ENCODE measurements at regions not wholly inside any gene's neighbourhood (a gene's known extent, or its start where the extent isn't known, plus 50 kb on each side); places are given as distances from the start of the nearest gene placed in this dataset.

GRCh38 chr14:58884442-58884841 lies 246.7 kb downstream of the DACT1 start:
- no peak overlapping the region for H3K4me3 ChIP-seq
- H3K36me3 ChIP-seq = no peaks in the 10 kb centered on the region
- no peak overlapping the region for H3K27ac ChIP-seq
- H3K4me1 ChIP-seq = no peaks in the 10 kb centered on the region
- 83 to 92% (median 89%) methylated on average over 2 of the region's 2 CpGs for WGBS, 5 donors
- peaks cover 0 to 4% (median 0%) of the 10 kb centered on the region in 8 donors for H3K9me3 ChIP-seq
- intact Hi-C loops (cut with DNase I; ENCODE audit: low total_unique reads) = no loop called here
- no peaks in the 10 kb centered on the region for H3K27me3 ChIP-seq (replicated peaks in 1 of 7)
- no peak for TF ChIP-seq CTCF (IDR thresholded peaks at IDR 0.05 in 8 of 11, conservative IDR thresholded peaks at IDR 0.05 in 3 of 11)
- TF ChIP-seq POLR2AphosphoS5 (IDR thresholded peaks at IDR 0.05) = no peak
- no peak for TF ChIP-seq POLR2A (IDR thresholded peaks at IDR 0.05)
- no peak for DNase-seq

GRCh38 chr14:58887931-58888330 lies 250.2 kb downstream of the DACT1 start:
- H3K4me1 ChIP-seq = no peaks in the 10 kb centered on the region
- intact Hi-C loops (cut with DNase I; ENCODE audit: low total_unique reads) = no loop called here
- H3K27me3 ChIP-seq (replicated peaks in 1 of 7) = no peaks in the 10 kb centered on the region
- TF ChIP-seq CTCF (IDR thresholded peaks at IDR 0.05 in 8 of 11, conservative IDR thresholded peaks at IDR 0.05 in 3 of 11) (no peak), POLR2AphosphoS5 (IDR thresholded peaks at IDR 0.05) (no peak), POLR2A (IDR thresholded peaks at IDR 0.05) (no peak)
- no peak overlapping the region for H3K4me3 ChIP-seq
- H3K27ac ChIP-seq = no peak overlapping the region
- no peak for DNase-seq
- no peaks in the 10 kb centered on the region for H3K36me3 ChIP-seq
- peaks cover 0 to 4% (median 0%) of the 10 kb centered on the region in 8 donors for H3K9me3 ChIP-seq
- 86 to 95% (median 93%) methylated on average over 2 of the region's 2 CpGs for WGBS, 5 donors

GRCh38 chr14:58898655-58899316 lies 261.0 kb downstream of the DACT1 start:
- Histone ChIP-seq H3K27ac (no peak overlapping the region), H3K4me3 (no peak overlapping the region), H3K36me3 (no peaks in the 10 kb centered on the region), H3K27me3 (replicated peaks in 1 of 7) (no peaks in the 10 kb centered on the region), H3K9me3 (peaks cover 0 to 6% (median 0%) of the 10 kb centered on the region in 8 donors), H3K4me1 (no peaks in the 10 kb centered on the region)
- WGBS, 5 donors = 63 to 87% (median 66%) methylated on average over 4 of the region's 4 CpGs
- TF ChIP-seq POLR2A (IDR thresholded peaks at IDR 0.05) = no peak
- no peak for TF ChIP-seq CTCF (IDR thresholded peaks at IDR 0.05 in 8 of 11, conservative IDR thresholded peaks at IDR 0.05 in 3 of 11)
- TF ChIP-seq POLR2AphosphoS5 (IDR thresholded peaks at IDR 0.05) = no peak
- no peak for DNase-seq
- intact Hi-C loops (cut with DNase I; ENCODE audit: low total_unique reads) = no loop called here

- Histone ChIP-seq H3K27ac (no peak overlapping the region), H3K36me3 (no peaks in the 10 kb centered on the region), H3K4me3 (no peak overlapping the region), H3K9me3 (peaks cover 0 to 6% (median 0%) of the 10 kb centered on the region in 8 donors), H3K4me1 (no peaks in the 10 kb centered on the region), H3K27me3 (replicated peaks in 1 of 7) (no peaks in the 10 kb centered on the region)
- 46 to 66% (median 60%) methylated on average over 2 to 3 of the region's 3 CpGs for WGBS, 5 donors
- DNase-seq = no peak
- no peak for TF ChIP-seq POLR2AphosphoS5 (IDR thresholded peaks at IDR 0.05)
- TF ChIP-seq CTCF (IDR thresholded peaks at IDR 0.05 in 8 of 11, conservative IDR thresholded peaks at IDR 0.05 in 3 of 11) = no peak
- no peak for TF ChIP-seq POLR2A (IDR thresholded peaks at IDR 0.05)
- intact Hi-C loops (cut with DNase I; ENCODE audit: low total_unique reads) = no loop called here
Observed at GRCh38 chr14:58899317-58899713, 261.6 kb downstream of the DACT1 start.
